ENCODE measurements at regions not wholly inside any gene's neighbourhood (a gene's known extent, or its start where the extent isn't known, plus 50 kb on each side); places are given as distances from the start of the nearest gene placed in this dataset.
"Not testable (repeated sequence)": the region's sequence is repeated elsewhere in the genome, so short reads cannot be mapped to it uniquely, and the experiment has no call there.

- Mint-ChIP-seq H3K4me3 (no peak overlapping the region), H3K27ac (no peak overlapping the region), H3K4me1 (ENCODE audit: low read depth) (no peaks in the 10 kb centered on the region), H3K27me3 (ENCODE audit: low read depth) (no peaks in the 10 kb centered on the region), H3K9me3 (ENCODE audit: insufficient read depth) (peaks cover 12% of the 10 kb centered on the region), H3K36me3 (ENCODE audit: low read depth) (no peaks in the 10 kb centered on the region)
- no peak for ATAC-seq
- POLR2A ChIA-PET, result no interaction called here
- DNase-seq, result no peak
- CTCF ChIA-PET, result no interaction called here
These were observed 439.0 kb upstream of the ADAMTS9 start for GRCh38 chr3:65126527-65127410.

GRCh38 chr3:65120156-65120555 lies 432.4 kb upstream of the ADAMTS9 start:
- H3K4me1 Mint-ChIP-seq (ENCODE audit: low read depth); POLR2A ChIA-PET; DNase-seq; ATAC-seq; CTCF ChIA-PET; H3K27me3 Mint-ChIP-seq (ENCODE audit: low read depth); H3K4me3 Mint-ChIP-seq; H3K27ac Mint-ChIP-seq; H3K36me3 Mint-ChIP-seq (ENCODE audit: low read depth): not testable (repeated sequence)
- peaks cover 11% of the 10 kb centered on the region for H3K9me3 Mint-ChIP-seq (ENCODE audit: insufficient read depth)

DNA sequence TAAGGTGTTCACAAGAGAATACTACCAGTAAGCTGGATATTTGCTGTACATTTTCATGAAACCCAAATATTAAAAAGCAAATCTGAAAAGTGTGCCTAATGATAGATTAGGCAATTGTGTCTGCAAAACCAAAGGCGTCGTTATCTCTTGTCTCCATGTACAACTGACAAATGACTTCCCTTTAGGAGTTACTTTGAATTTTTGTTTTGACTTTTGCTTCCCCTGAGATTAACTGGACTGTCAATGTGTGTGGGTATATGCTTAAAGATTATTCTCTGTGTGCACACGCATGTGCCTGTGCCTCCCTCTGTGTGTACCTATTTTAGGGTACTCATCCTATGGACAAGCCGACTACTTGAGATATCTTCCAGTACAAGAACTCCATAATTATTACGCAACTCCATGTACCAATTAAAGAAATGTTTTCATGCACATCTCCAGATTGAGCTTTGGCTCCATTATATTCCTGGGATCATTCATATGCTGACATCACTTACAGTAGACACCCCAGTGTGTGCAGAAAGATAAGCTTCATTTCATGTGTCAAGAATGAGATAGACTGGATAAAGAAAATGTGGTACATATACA lies 431.2 kb upstream of the ADAMTS9 start:
- ATAC-seq, result no peak
- DNase-seq, result no peak
- ChIA-PET CTCF (no interaction called here), POLR2A (no interaction called here)
- Mint-ChIP-seq H3K9me3 (ENCODE audit: insufficient read depth) (peaks cover 11% of the 10 kb centered on the region), H3K27me3 (ENCODE audit: low read depth) (no peaks in the 10 kb centered on the region), H3K36me3 (ENCODE audit: low read depth) (no peaks in the 10 kb centered on the region), H3K27ac (no peak overlapping the region), H3K4me3 (no peak overlapping the region), H3K4me1 (ENCODE audit: low read depth) (no peaks in the 10 kb centered on the region)

DNA sequence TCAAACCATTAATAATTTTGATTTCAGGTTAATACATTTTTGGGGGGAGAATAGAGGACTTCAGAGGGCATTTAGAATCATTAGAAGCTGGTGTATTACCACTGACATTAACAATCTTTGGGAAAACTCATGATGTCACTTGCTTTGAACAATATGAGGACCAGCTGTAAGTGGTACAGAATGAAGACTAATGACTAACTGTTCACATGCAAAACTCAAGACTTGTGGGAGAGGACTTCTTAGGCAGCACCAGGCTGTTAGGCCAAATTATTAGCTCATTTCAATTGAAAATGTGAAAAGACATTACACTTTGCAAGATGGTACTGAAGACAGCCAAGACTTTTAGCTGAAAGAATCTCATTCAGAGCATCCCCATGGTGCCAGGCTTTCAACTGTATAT lies 426.2 kb upstream of the ADAMTS9 start:
- ChIA-PET CTCF (no interaction called here), POLR2A (no interaction called here)
- H3K4me1 Mint-ChIP-seq (ENCODE audit: low read depth), result no peaks in the 10 kb centered on the region
- H3K9me3 Mint-ChIP-seq (ENCODE audit: insufficient read depth), result peaks cover 8% of the 10 kb centered on the region
- ATAC-seq (no peak), DNase-seq (no peak)
- H3K4me3 Mint-ChIP-seq, result no peak overlapping the region
- H3K36me3 Mint-ChIP-seq (ENCODE audit: low read depth), result no peaks in the 10 kb centered on the region
- H3K27me3 Mint-ChIP-seq (ENCODE audit: low read depth), result no peaks in the 10 kb centered on the region
- no peak overlapping the region for H3K27ac Mint-ChIP-seq

DNA sequence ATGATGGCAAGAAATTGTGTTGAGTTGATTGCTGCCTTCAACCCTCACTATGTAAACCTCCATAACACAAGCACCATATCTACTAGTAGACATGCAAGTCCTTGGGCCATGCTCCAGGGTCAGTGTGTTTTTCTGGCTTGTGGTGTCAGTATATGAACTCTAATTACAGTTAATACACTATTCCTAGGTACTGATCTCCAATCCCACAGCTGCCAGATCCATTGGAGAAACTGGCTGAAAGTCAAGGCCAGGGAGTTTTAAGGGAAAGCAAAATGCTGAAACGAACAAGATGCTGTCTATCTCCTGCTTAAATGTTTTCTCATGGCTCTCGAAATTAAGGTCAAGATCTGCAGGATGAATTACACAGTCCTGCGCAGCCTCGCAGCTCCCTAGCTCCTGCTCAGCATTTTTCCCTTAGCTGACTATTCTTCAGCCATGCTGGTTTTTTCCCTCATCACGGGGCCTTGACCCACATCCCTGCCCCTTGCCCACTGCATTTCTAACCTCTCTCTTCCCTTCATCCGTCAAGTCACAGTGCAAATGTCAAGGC lies 425.0 kb upstream of the ADAMTS9 start:
- DNase-seq (no peak), ATAC-seq (no peak)
- CTCF ChIA-PET, result no interaction called here
- H3K27me3 Mint-ChIP-seq (ENCODE audit: low read depth), result no peaks in the 10 kb centered on the region
- H3K4me3 Mint-ChIP-seq, result no peak overlapping the region
- POLR2A ChIA-PET, result no interaction called here
- H3K27ac Mint-ChIP-seq, result no peak overlapping the region
- peaks cover 4% of the 10 kb centered on the region for H3K9me3 Mint-ChIP-seq (ENCODE audit: insufficient read depth)
- no peaks in the 10 kb centered on the region for H3K36me3 Mint-ChIP-seq (ENCODE audit: low read depth)
- H3K4me1 Mint-ChIP-seq (ENCODE audit: low read depth), result no peaks in the 10 kb centered on the region

DNA sequence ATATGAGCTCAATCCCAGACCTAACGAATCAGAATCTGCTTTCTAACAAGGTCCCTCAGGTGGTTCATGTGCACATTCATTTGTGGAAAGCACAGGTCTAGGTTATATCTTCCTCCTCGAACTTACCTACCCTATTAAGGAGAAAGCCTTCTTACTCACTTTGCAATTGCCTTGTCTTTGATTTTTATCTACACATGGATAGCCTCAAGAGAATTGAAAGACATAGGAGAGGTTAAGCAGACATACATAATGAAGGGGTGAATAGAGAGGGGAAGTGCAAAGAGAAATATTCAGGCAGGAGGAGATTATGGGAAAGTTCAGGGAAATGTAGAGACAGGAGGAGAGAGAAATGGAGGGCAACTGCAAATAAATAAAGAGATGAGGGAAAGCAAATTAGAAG lies 422.9 kb upstream of the ADAMTS9 start:
- Mint-ChIP-seq H3K9me3 (ENCODE audit: insufficient read depth) (no peaks in the 10 kb centered on the region), H3K4me1 (ENCODE audit: low read depth) (no peaks in the 10 kb centered on the region), H3K36me3 (ENCODE audit: low read depth) (no peaks in the 10 kb centered on the region), H3K4me3 (no peak overlapping the region), H3K27ac (no peak overlapping the region), H3K27me3 (ENCODE audit: low read depth) (no peaks in the 10 kb centered on the region)
- POLR2A ChIA-PET, result no interaction called here
- ATAC-seq (no peak), DNase-seq (no peak)
- CTCF ChIA-PET, result no interaction called here

GRCh38 chr3:65109966-65110500 lies 422.2 kb upstream of the ADAMTS9 start:
- H3K27ac Mint-ChIP-seq, result no peak overlapping the region
- no peak overlapping the region for H3K4me3 Mint-ChIP-seq
- POLR2A ChIA-PET, result no interaction called here
- H3K36me3 Mint-ChIP-seq (ENCODE audit: low read depth), result no peaks in the 10 kb centered on the region
- DNase-seq (no peak), ATAC-seq (no peak)
- no peaks in the 10 kb centered on the region for H3K4me1 Mint-ChIP-seq (ENCODE audit: low read depth)
- H3K9me3 Mint-ChIP-seq (ENCODE audit: insufficient read depth), result no peaks in the 10 kb centered on the region
- CTCF ChIA-PET, result no interaction called here
- H3K27me3 Mint-ChIP-seq (ENCODE audit: low read depth), result no peaks in the 10 kb centered on the region

GRCh38 chr3:65107174-65107573 lies 419.4 kb upstream of the ADAMTS9 start:
- Mint-ChIP-seq H3K9me3 (ENCODE audit: insufficient read depth) (no peaks in the 10 kb centered on the region), H3K27me3 (ENCODE audit: low read depth) (no peaks in the 10 kb centered on the region), H3K4me1 (ENCODE audit: low read depth) (no peaks in the 10 kb centered on the region), H3K27ac (no peak overlapping the region), H3K4me3 (no peak overlapping the region), H3K36me3 (ENCODE audit: low read depth) (no peaks in the 10 kb centered on the region)
- POLR2A ChIA-PET, result no interaction called here
- ATAC-seq, result no peak
- no peak for DNase-seq
- CTCF ChIA-PET, result no interaction called here

GRCh38 chr3:65101450-65101849 lies 413.6 kb upstream of the ADAMTS9 start:
- ChIA-PET CTCF (no interaction called here), POLR2A (no interaction called here)
- H3K27me3 Mint-ChIP-seq (ENCODE audit: low read depth), result no peaks in the 10 kb centered on the region
- H3K4me1 Mint-ChIP-seq (ENCODE audit: low read depth), result no peaks in the 10 kb centered on the region
- ATAC-seq (no peak), DNase-seq (no peak)
- H3K9me3 Mint-ChIP-seq (ENCODE audit: insufficient read depth), result no peaks in the 10 kb centered on the region
- H3K4me3 Mint-ChIP-seq, result no peak overlapping the region
- no peaks in the 10 kb centered on the region for H3K36me3 Mint-ChIP-seq (ENCODE audit: low read depth)
- no peak overlapping the region for H3K27ac Mint-ChIP-seq

GRCh38 chr3:65098400-65098799 lies 410.6 kb upstream of the ADAMTS9 start:
- CTCF ChIA-PET, result no interaction called here
- ATAC-seq (no peak), DNase-seq (no peak)
- no peaks in the 10 kb centered on the region for H3K4me1 Mint-ChIP-seq (ENCODE audit: low read depth)
- no peak overlapping the region for H3K27ac Mint-ChIP-seq
- no peaks in the 10 kb centered on the region for H3K9me3 Mint-ChIP-seq (ENCODE audit: insufficient read depth)
- H3K36me3 Mint-ChIP-seq (ENCODE audit: low read depth), result no peaks in the 10 kb centered on the region
- POLR2A ChIA-PET, result no interaction called here
- no peaks in the 10 kb centered on the region for H3K27me3 Mint-ChIP-seq (ENCODE audit: low read depth)
- no peak overlapping the region for H3K4me3 Mint-ChIP-seq

- ATAC-seq (no peak), DNase-seq (no peak)
- CTCF ChIA-PET, result no interaction called here
- Mint-ChIP-seq H3K4me1 (ENCODE audit: low read depth) (no peaks in the 10 kb centered on the region), H3K9me3 (ENCODE audit: insufficient read depth) (no peaks in the 10 kb centered on the region), H3K27ac (no peak overlapping the region), H3K27me3 (ENCODE audit: low read depth) (no peaks in the 10 kb centered on the region), H3K36me3 (ENCODE audit: low read depth) (no peaks in the 10 kb centered on the region), H3K4me3 (no peak overlapping the region)
- POLR2A ChIA-PET, result no interaction called here
These were observed 408.4 kb upstream of the ADAMTS9 start for GRCh38 chr3:65096110-65096745.

DNA sequence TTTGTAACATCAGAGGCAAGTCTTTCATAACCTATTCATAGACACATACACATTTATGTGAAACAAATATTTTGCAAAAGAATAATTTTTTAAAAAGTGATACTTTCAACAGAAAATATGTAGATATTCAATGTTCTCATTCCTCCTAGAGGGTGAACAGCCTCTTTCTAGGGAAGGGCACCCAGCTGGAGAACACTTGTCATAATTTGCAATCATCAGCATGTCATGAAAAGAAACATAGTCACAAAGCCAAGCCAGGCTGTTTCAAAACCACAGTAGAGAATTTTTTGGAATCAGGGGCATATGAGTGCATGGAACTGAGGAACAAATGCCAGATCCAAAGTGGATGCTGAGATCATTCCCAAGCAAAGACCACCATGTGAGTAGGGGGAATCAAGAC lies 406.9 kb upstream of the ADAMTS9 start:
- no peaks in the 10 kb centered on the region for H3K4me1 Mint-ChIP-seq (ENCODE audit: low read depth)

More for the DNA sequence above, 406.9 kb upstream of the ADAMTS9 start:
- ChIA-PET CTCF (no interaction called here), POLR2A (no interaction called here)
- ATAC-seq (no peak), DNase-seq (no peak)
- H3K27me3 Mint-ChIP-seq (ENCODE audit: low read depth), result no peaks in the 10 kb centered on the region
- no peak overlapping the region for H3K27ac Mint-ChIP-seq
- H3K9me3 Mint-ChIP-seq (ENCODE audit: insufficient read depth), result no peaks in the 10 kb centered on the region
- H3K4me3 Mint-ChIP-seq, result no peak overlapping the region
- no peaks in the 10 kb centered on the region for H3K36me3 Mint-ChIP-seq (ENCODE audit: low read depth)

All from activated CD8-positive, alpha-beta T cell treated with anti-CD3 and anti-CD28 coated beads, Interleukin-2, amount 10 ng/mL, durations not matched to agents 7 days and 5 days (primary cell).